OCI-LY7 (cell line): ENCODE measurements at regions not wholly inside any gene's neighbourhood (a gene's known extent, or its start where the extent isn't known, plus 50 kb on each side); places are given as distances from the start of the nearest gene placed in this dataset.

Experiments used
- BruUV-seq: library from RNA; stranded (reverse); fragments of 400-500 nt; replicated peaks from 2 replicates; lab custom pipeline; 2021; lab: Mats Ljungman, UMichigan
- CTCF ChIA-PET: fragments of 300-600 bp; sonication (Branson Sonifier 250); formaldehyde crosslinking; loops from one replicate; lab custom pipeline; 2022; ENCODE audit warnings: antibody characterized with exemption; ENCODE audit not compliant: unreplicated experiment; lab: Charles Lee
- POLR2A ChIA-PET: fragments of 300-600 bp; sonication (Branson Sonifier 250); formaldehyde crosslinking; loops from one replicate; lab custom pipeline; 2022; ENCODE audit warnings: antibody characterized with exemption; lab: Charles Lee
- DNase-seq: peaks from one replicate; pipeline ENCODE4 v3.0.0-alpha.2; 2015; ENCODE audit warnings: low spot score
- H2AFZ ChIP-seq: fragments of 200-600 bp; sonication (generic), shearing (Covaris generic); 2 replicates; pipeline ENCODE4 v1.6.1; 2014; ENCODE audit warnings: mild to moderate bottlenecking, antibody characterized with exemption, low read length, moderate library complexity
- H3K27ac ChIP-seq: fragments of 200-600 bp; sonication (generic); 2 replicates; pipeline ENCODE4 v1.5.1; 2014; ENCODE audit warnings: mixed run types, low read depth, mild to moderate bottlenecking, moderate library complexity, low read length, inconsistent platforms; ENCODE audit not compliant: poor library complexity, severe bottlenecking
- H3K36me3 ChIP-seq: fragments of 200-600 bp; sonication (generic); 2 replicates; pipeline ENCODE4 v1.6.1; 2014; ENCODE audit warnings: mild to moderate bottlenecking, antibody characterized with exemption, low read length, moderate library complexity, mixed read lengths; ENCODE audit not compliant: insufficient read depth
- H3K4me1 ChIP-seq: fragments of 200-600 bp; sonication (generic); 2 replicates; pipeline ENCODE4 v1.5.1; 2014; ENCODE audit warnings: mild to moderate bottlenecking, low read length; ENCODE audit not compliant: insufficient read depth, poor library complexity, severe bottlenecking
- H3K4me2 ChIP-seq: fragments of 200-600 bp; sonication (generic); 2 replicates; pipeline ENCODE4 v1.6.1; 2014; ENCODE audit warnings: mild to moderate bottlenecking, low read length
- H3K4me3 ChIP-seq: fragments of 200-600 bp; sonication (generic); 2 replicates; pipeline ENCODE4 v1.5.1; 2014; ENCODE audit warnings: mild to moderate bottlenecking, low read depth, low read length; ENCODE audit not compliant: poor library complexity, severe bottlenecking
- H3K79me2 ChIP-seq: fragments of 200-600 bp; sonication (generic); 2 replicates; pipeline ENCODE4 v1.6.1; 2016; ENCODE audit warnings: low read depth, mild to moderate bottlenecking, low read length, moderate library complexity, mixed read lengths; ENCODE audit not compliant: insufficient read depth
- H3K9me2 ChIP-seq: fragments of 200-600 bp; sonication (generic); 2 replicates; pipeline ENCODE4 v1.6.1; 2016; ENCODE audit warnings: mild to moderate bottlenecking, low read length, mixed read lengths; ENCODE audit not compliant: insufficient read depth
- H3K9me3 ChIP-seq: fragments of 200-600 bp; sonication (generic); 2 replicates; pipeline ENCODE4 v1.6.1; 2014; ENCODE audit warnings: mild to moderate bottlenecking, mixed run types, low read length, mixed read lengths
- H4K20me1 ChIP-seq: fragments of 200-600 bp; sonication (generic); 2 replicates; pipeline ENCODE4 v1.6.1; 2014; ENCODE audit warnings: mild to moderate bottlenecking, antibody characterized with exemption, low read length, moderate library complexity, mixed read lengths; ENCODE audit not compliant: insufficient read depth
- CTCF ChIP-seq: fragments of 200-600 bp; sonication (generic); conservative IDR thresholded peaks from 2 replicates; pipeline ENCODE4 v1.5.1; 2014; ENCODE audit warnings: mild to moderate bottlenecking, antibody characterized with exemption, low read length, moderate library complexity, mixed read lengths
- EZH2phosphoT487 ChIP-seq: fragments of 200-600 bp; sonication (generic); IDR thresholded peaks from 2 replicates; pipeline ENCODE4 v1.6.1; 2018; ENCODE audit warnings: low read depth, borderline replicate concordance, mild to moderate bottlenecking, mixed run types, antibody characterized with exemption, low read length, moderate library complexity, mixed read lengths
- intact Hi-C: fragments of 100-400 bp; cut with micrococcal nuclease; formaldehyde crosslinking; loops from one replicate; pipeline ENCODE4 v1.10.0; 2022; ENCODE audit not compliant: unreplicated experiment

GRCh38 chr10:90999512-91000172 lies 78.8 kb upstream of the ANKRD1 start:
- Histone ChIP-seq H3K79me2 (no peaks in the 10 kb centered on the region), H3K9me2 (no peaks in the 10 kb centered on the region), H3K9me3 (no peaks in the 10 kb centered on the region), H4K20me1 (no peaks in the 10 kb centered on the region), H3K27ac (no peak overlapping the region), H3K4me3 (no peak overlapping the region), H3K36me3 (no peaks in the 10 kb centered on the region), H3K4me1 (no peaks in the 10 kb centered on the region), H3K4me2 (no peak overlapping the region), H2AFZ (no peak overlapping the region)
- intact Hi-C loops, result no loop called here
- POLR2A ChIA-PET, result interaction anchor here (1.7 kb wide), 1 partner anchor 65 kb away, joined by 4 read pairs; no protein-coding TSS in a partner anchor
- TF ChIP-seq CTCF, result no peak
- no peak for TF ChIP-seq EZH2phosphoT487
- no peak for DNase-seq
- no TSS peak for BruUV-seq
- CTCF ChIA-PET, result no interaction called here

GRCh38 chr10:91000470-91000869 lies 79.6 kb upstream of the ANKRD1 start:
- Histone ChIP-seq H3K36me3 (no peaks in the 10 kb centered on the region), H3K79me2 (no peaks in the 10 kb centered on the region), H3K4me1 (no peaks in the 10 kb centered on the region), H3K9me3 (no peaks in the 10 kb centered on the region), H3K4me2 (no peak overlapping the region), H3K4me3 (no peak overlapping the region), H3K9me2 (no peaks in the 10 kb centered on the region), H3K27ac (no peak overlapping the region), H2AFZ (no peak overlapping the region), H4K20me1 (no peaks in the 10 kb centered on the region)
- ChIA-PET CTCF (no interaction called here), POLR2A (interaction anchor here (1.7 kb wide), 1 partner anchor 64 kb away, joined by 4 read pairs; no protein-coding TSS in a partner anchor)
- intact Hi-C loops, result no loop called here
- no TSS peak for BruUV-seq
- no peak for DNase-seq
- TF ChIP-seq CTCF, result no peak

DNA sequence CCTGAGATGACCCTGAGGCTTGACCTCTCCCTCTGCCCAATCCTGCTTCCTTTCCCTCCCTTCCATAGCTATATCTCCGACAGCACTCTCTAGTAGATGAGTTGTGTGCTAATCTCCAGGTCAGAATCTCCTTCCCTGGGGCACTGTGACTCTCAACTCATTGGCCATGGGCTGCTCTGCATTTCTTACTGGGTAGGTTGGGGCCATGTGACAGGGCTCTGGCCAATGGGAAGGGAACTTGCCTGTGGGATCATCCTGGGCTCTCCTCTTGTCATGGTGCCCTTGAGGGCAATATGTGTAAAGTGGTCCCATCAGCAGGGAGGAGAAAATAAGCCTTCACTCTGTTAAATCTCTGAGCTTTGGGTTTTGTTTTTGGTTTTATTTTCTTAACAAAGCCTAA lies 80.1 kb upstream of the ANKRD1 start:
- TF ChIP-seq CTCF (no peak), EZH2phosphoT487 (no peak)
- DNase-seq, result no peak
- intact Hi-C loops, result no loop called here
- Histone ChIP-seq H3K4me3 (no peak overlapping the region), H3K9me2 (no peaks in the 10 kb centered on the region), H3K9me3 (no peaks in the 10 kb centered on the region), H2AFZ (no peak overlapping the region), H3K4me2 (no peak overlapping the region), H3K36me3 (no peaks in the 10 kb centered on the region), H3K79me2 (no peaks in the 10 kb centered on the region), H3K27ac (no peak overlapping the region), H4K20me1 (no peaks in the 10 kb centered on the region), H3K4me1 (no peaks in the 10 kb centered on the region)
- no TSS peak for BruUV-seq
- POLR2A ChIA-PET, result interaction anchor here (1.7 kb wide), 1 partner anchor 64 kb away, joined by 4 read pairs; no protein-coding TSS in a partner anchor
- CTCF ChIA-PET, result no interaction called here
